ENCODE measurements at regions not wholly inside any gene's neighbourhood (a gene's known extent, or its start where the extent isn't known, plus 50 kb on each side); places are given as distances from the start of the nearest gene placed in this dataset.

DNA sequence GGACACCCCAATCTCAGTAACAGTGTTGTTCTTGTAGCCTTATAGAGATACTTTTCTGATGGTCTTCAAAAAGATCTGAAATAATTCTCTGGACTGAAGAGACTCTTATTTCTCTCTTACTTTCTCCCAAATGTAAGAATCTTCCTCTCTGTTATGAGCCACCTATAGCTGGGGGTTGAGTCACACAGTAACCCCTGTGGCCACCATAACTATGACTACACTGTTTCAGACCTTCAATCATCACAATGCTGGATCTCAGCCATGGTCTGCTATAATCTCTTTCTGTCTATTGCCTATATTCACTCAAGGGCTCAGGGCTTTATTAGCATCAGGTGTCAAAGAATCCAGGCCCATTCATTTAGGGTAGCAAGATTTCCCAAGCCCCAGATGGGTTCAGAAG lies 436.9 kb downstream of the KDM5D start:
- Histone ChIP-seq H3K36me3 (ENCODE audit: insufficient read depth, insufficient read length, low read length) (no peaks in the 10 kb centered on the region), H3K4me3 (ENCODE audit: insufficient read length, low read depth) (no peak overlapping the region), H3K9ac (ENCODE audit: insufficient read length, low read depth) (no peak overlapping the region), H3K27me3 (ENCODE audit: insufficient read depth, insufficient read length) (no peaks in the 10 kb centered on the region), H3K4me1 (ENCODE audit: insufficient read depth, insufficient read length) (no peaks in the 10 kb centered on the region), H3K9me3 (ENCODE audit: insufficient read depth, low read length) (no peaks in the 10 kb centered on the region)
- DNase-seq (ENCODE audit: low read depth, low spot score): no peak
- TF ChIP-seq ZNF274 (IDR thresholded peaks at IDR 0.05; ENCODE audit: low read depth, low read length) (no peak), YY1 (IDR thresholded peaks at IDR 0.05; ENCODE audit: insufficient read depth, insufficient read length) (no peak), SUZ12 (IDR thresholded peaks at IDR 0.05; ENCODE audit: extremely low read depth, insufficient read depth, insufficient read length) (no peak)

DNA sequence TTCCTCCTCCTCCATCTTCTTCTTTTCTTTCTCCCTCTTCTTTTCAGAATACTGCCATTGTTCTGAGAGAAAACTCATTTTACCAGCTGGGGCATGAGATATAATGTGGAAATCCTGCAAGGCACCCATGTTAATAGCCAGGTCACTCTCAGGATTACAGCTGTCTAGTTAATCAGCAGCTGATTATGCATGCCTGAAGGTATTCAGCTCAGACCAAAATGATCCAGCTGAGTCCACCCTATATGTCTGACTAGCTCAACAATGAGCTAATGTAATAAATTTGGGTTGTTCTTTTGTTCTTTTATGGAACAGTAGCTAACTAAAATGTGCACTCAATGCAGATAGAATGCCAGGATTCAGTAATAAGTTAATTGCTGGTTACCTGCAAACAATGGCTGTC lies 441.4 kb downstream of the KDM5D start:
- no peaks in the 10 kb centered on the region for H3K36me3 ChIP-seq (ENCODE audit: insufficient read depth, insufficient read length, low read length)
- peaks cover 6% of the 10 kb centered on the region; the same call in 1 of the 2 replicates for H3K9me3 ChIP-seq (ENCODE audit: insufficient read depth, low read length)
- H3K9ac ChIP-seq (ENCODE audit: insufficient read length, low read depth): no peak overlapping the region
- no peaks in the 10 kb centered on the region for H3K4me1 ChIP-seq (ENCODE audit: insufficient read depth, insufficient read length)
- no peak for DNase-seq (ENCODE audit: low read depth, low spot score)
- H3K4me3 ChIP-seq (ENCODE audit: insufficient read length, low read depth): no peak overlapping the region
- H3K27me3 ChIP-seq (ENCODE audit: insufficient read depth, insufficient read length): no peaks in the 10 kb centered on the region
- no peak for TF ChIP-seq SUZ12 (IDR thresholded peaks at IDR 0.05; ENCODE audit: extremely low read depth, insufficient read depth, insufficient read length)
- TF ChIP-seq ZNF274 (IDR thresholded peaks at IDR 0.05; ENCODE audit: low read depth, low read length): no peak
- TF ChIP-seq YY1 (IDR thresholded peaks at IDR 0.05; ENCODE audit: insufficient read depth, insufficient read length): no peak

DNA sequence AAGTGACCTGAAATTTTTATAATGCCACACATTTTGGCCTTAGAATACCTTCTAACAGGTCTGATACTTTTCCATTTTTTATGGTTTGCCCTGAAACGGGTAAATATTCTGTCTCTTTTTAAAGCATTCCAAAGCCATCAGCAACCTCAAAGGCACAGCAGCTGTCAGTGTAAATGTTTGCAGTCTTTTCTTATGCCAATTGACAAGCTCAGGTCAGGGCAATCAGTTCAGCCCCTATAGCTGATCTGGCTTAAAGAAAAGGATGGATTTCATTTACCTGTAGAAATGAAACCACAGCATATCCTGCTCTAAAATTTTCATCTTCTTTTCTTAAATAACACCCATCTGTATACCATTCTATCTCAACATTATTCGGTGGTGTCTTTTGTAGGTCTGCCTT lies 453.6 kb downstream of the KDM5D start:
- no peak overlapping the region for H3K9ac ChIP-seq (ENCODE audit: insufficient read length, low read depth)
- TF ChIP-seq SUZ12 (IDR thresholded peaks at IDR 0.05; ENCODE audit: extremely low read depth, insufficient read depth, insufficient read length) (no peak), YY1 (IDR thresholded peaks at IDR 0.05; ENCODE audit: insufficient read depth, insufficient read length) (no peak), ZNF274 (IDR thresholded peaks at IDR 0.05; ENCODE audit: low read depth, low read length) (no peak)

DNA sequence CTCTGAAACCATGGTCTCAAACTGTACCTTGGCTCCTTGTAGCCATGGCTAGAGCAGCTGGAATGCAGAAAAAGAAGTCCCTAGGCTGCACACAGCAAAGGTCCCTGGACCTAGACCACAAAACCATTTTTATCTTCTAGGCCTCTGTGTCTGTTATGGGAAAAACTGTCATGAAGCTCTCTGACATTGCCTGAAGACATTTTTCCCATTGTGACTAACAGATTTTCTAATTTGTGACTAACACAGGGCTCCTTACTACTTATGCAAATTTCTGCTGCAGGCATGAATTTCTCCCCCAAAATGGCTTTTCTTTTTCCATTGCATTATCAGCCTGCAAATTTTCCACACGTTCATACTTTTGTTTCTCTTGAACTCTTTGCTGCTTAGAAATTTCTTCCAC lies 470.4 kb downstream of the KDM5D start:
- no peaks in the 10 kb centered on the region for H3K9me3 ChIP-seq (ENCODE audit: insufficient read depth, low read length)
- TF ChIP-seq ZNF274 (IDR thresholded peaks at IDR 0.05; ENCODE audit: low read depth, low read length): no peak
- TF ChIP-seq SUZ12 (IDR thresholded peaks at IDR 0.05; ENCODE audit: extremely low read depth, insufficient read depth, insufficient read length): no peak
- no peak for TF ChIP-seq YY1 (IDR thresholded peaks at IDR 0.05; ENCODE audit: insufficient read depth, insufficient read length)
- no peak for DNase-seq (ENCODE audit: low read depth, low spot score)

More for the DNA sequence above, 453.6 kb downstream of the KDM5D start:
- no peaks in the 10 kb centered on the region for H3K36me3 ChIP-seq (ENCODE audit: insufficient read depth, insufficient read length, low read length)
- H3K9me3 ChIP-seq (ENCODE audit: insufficient read depth, low read length): no peaks in the 10 kb centered on the region
- H3K27me3 ChIP-seq (ENCODE audit: insufficient read depth, insufficient read length): no peaks in the 10 kb centered on the region
- H3K4me1 ChIP-seq (ENCODE audit: insufficient read depth, insufficient read length): no peaks in the 10 kb centered on the region
- no peak for DNase-seq (ENCODE audit: low read depth, low spot score)
- H3K4me3 ChIP-seq (ENCODE audit: insufficient read length, low read depth): no peak overlapping the region

DNA sequence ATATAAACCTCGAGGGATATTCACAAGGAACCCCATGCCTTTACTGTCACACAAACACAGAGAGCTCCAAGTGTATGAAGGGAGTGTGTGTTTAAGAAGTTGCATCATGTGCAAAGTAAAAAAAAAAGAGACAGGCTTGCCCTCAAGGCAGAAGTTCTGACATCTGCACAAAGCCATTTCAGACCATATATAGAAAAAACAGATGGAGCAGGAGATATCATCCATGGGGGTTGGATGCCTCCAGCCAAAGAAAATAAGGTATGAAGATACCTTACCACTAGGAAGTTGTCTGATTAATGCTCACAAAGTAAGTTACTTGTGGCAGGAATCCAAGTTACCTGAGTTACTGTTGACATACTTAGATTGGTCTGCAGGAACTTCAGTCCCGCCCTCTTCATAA lies 476.2 kb downstream of the KDM5D start:
- Histone ChIP-seq H3K4me3 (ENCODE audit: insufficient read length, low read depth) (no peak overlapping the region), H3K36me3 (ENCODE audit: insufficient read depth, insufficient read length, low read length) (no peaks in the 10 kb centered on the region), H3K9ac (ENCODE audit: insufficient read length, low read depth) (no peak overlapping the region), H3K9me3 (ENCODE audit: insufficient read depth, low read length) (no peaks in the 10 kb centered on the region), H3K4me1 (ENCODE audit: insufficient read depth, insufficient read length) (no peaks in the 10 kb centered on the region), H3K27me3 (ENCODE audit: insufficient read depth, insufficient read length) (no peaks in the 10 kb centered on the region)
- TF ChIP-seq ZNF274 (IDR thresholded peaks at IDR 0.05; ENCODE audit: low read depth, low read length) (no peak), SUZ12 (IDR thresholded peaks at IDR 0.05; ENCODE audit: extremely low read depth, insufficient read depth, insufficient read length) (no peak), YY1 (IDR thresholded peaks at IDR 0.05; ENCODE audit: insufficient read depth, insufficient read length) (no peak)
- no peak for DNase-seq (ENCODE audit: low read depth, low spot score)

More for the DNA sequence above, 470.4 kb downstream of the KDM5D start:
- Histone ChIP-seq H3K36me3 (ENCODE audit: insufficient read depth, insufficient read length, low read length) (no peaks in the 10 kb centered on the region), H3K9ac (ENCODE audit: insufficient read length, low read depth) (no peak overlapping the region), H3K27me3 (ENCODE audit: insufficient read depth, insufficient read length) (no peaks in the 10 kb centered on the region), H3K4me1 (ENCODE audit: insufficient read depth, insufficient read length) (no peaks in the 10 kb centered on the region), H3K4me3 (ENCODE audit: insufficient read length, low read depth) (no peak overlapping the region)

DNA sequence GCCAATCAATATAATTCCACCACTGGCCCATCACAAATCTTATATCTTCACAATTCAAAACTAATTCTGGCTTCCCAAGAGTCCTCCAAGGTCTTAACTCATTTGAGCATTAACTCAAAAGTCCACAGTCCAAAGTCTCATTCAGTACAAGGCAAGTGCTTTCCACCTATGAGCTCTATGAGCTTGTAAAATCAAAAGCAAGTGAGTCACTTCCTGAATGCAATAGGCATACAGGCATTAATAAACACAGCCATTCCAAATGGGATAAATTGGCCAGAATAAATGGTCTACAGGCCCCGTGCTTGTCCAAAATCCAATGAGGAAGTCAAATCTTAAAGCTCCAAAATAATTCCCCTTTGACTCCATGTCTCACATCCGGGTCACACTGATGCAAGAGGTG lies 479.1 kb downstream of the KDM5D start:
- H3K4me3 ChIP-seq (ENCODE audit: insufficient read length, low read depth): no peak overlapping the region

DNA sequence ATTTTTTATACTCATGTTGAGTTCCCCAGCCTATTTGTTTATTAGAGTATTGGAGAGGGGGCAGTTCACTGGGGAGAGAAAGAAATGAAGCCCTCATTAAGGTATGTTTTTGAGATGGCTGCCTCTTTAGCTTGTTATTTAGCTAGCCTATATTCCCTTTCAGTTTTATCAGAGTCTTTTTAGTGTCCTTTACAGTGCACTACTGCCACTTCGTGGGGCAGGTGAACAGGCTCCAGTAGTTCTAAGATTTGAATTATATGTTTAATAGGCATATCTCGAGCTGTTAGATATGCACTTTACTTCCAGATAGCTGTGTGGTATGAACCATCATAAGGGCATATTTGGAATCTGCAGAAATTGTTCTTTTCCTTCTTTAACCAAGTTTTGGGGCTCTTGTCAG lies 482.2 kb downstream of the KDM5D start:
- no peaks in the 10 kb centered on the region for H3K4me1 ChIP-seq (ENCODE audit: insufficient read depth, insufficient read length)
- no peaks in the 10 kb centered on the region for H3K36me3 ChIP-seq (ENCODE audit: insufficient read depth, insufficient read length, low read length)
- no peak overlapping the region for H3K4me3 ChIP-seq (ENCODE audit: insufficient read length, low read depth)
- no peak overlapping the region for H3K9ac ChIP-seq (ENCODE audit: insufficient read length, low read depth)
- no peak for DNase-seq (ENCODE audit: low read depth, low spot score)
- no peaks in the 10 kb centered on the region for H3K27me3 ChIP-seq (ENCODE audit: insufficient read depth, insufficient read length)
- TF ChIP-seq SUZ12 (IDR thresholded peaks at IDR 0.05; ENCODE audit: extremely low read depth, insufficient read depth, insufficient read length) (no peak), ZNF274 (IDR thresholded peaks at IDR 0.05; ENCODE audit: low read depth, low read length) (no peak), YY1 (IDR thresholded peaks at IDR 0.05; ENCODE audit: insufficient read depth, insufficient read length) (no peak)
- H3K9me3 ChIP-seq (ENCODE audit: insufficient read depth, low read length): no peaks in the 10 kb centered on the region

More for the DNA sequence above, 479.1 kb downstream of the KDM5D start:
- TF ChIP-seq ZNF274 (IDR thresholded peaks at IDR 0.05; ENCODE audit: low read depth, low read length) (no peak), SUZ12 (IDR thresholded peaks at IDR 0.05; ENCODE audit: extremely low read depth, insufficient read depth, insufficient read length) (no peak), YY1 (IDR thresholded peaks at IDR 0.05; ENCODE audit: insufficient read depth, insufficient read length) (no peak)
- Histone ChIP-seq H3K9ac (ENCODE audit: insufficient read length, low read depth) (no peak overlapping the region), H3K9me3 (ENCODE audit: insufficient read depth, low read length) (no peaks in the 10 kb centered on the region), H3K36me3 (ENCODE audit: insufficient read depth, insufficient read length, low read length) (no peaks in the 10 kb centered on the region), H3K27me3 (ENCODE audit: insufficient read depth, insufficient read length) (no peaks in the 10 kb centered on the region), H3K4me1 (ENCODE audit: insufficient read depth, insufficient read length) (no peaks in the 10 kb centered on the region)
- DNase-seq (ENCODE audit: low read depth, low spot score): no peak
